Endodermal cell (in vitro differentiated cells): ENCODE measurements at regions not wholly inside any gene's neighbourhood (a gene's known extent, or its start where the extent isn't known, plus 50 kb on each side); places are given as distances from the start of the nearest gene placed in this dataset.

Experiments used
- DNase-seq: peaks from one replicate; pipeline ENCODE4 v3.0.0-alpha.2; 2017
- H3K27ac ChIP-seq: 2 replicates; pipeline ENCODE4 v1.5.1; 2013; ENCODE audit warnings: mild to moderate bottlenecking, low read depth, low read length, moderate library complexity
- H3K27me3 ChIP-seq: 2 replicates; pipeline ENCODE4 v1.6.1; 2013; ENCODE audit warnings: mild to moderate bottlenecking, low read length, moderate library complexity; ENCODE audit not compliant: insufficient read depth, control insufficient read depth, poor library complexity, severe bottlenecking
- H3K36me3 ChIP-seq: 2 replicates; pipeline ENCODE4 v1.7.0; 2013; ENCODE audit warnings: mild to moderate bottlenecking, low read length, moderate library complexity; ENCODE audit not compliant: control insufficient read depth, insufficient read depth
- H3K4me1 ChIP-seq: one replicate; pipeline ENCODE4 v1.7.0; 2013; ENCODE audit warnings: low read length; ENCODE audit not compliant: control insufficient read depth, insufficient read depth
- H3K4me3 ChIP-seq: 2 replicates; pipeline ENCODE4 v1.5.1; 2013; ENCODE audit warnings: mild to moderate bottlenecking, low read length, moderate library complexity
- H3K9ac ChIP-seq: 2 replicates; pipeline ENCODE4 v1.6.1; 2013; ENCODE audit warnings: mild to moderate bottlenecking, low read length, moderate library complexity; ENCODE audit not compliant: poor library complexity, severe bottlenecking; ENCODE audit errors: extremely low read depth
- H3K9me3 ChIP-seq: 2 replicates; pipeline ENCODE4 v1.6.1; 2013; ENCODE audit warnings: mild to moderate bottlenecking, low read length, moderate library complexity; ENCODE audit not compliant: control insufficient read depth
- H3K27ac Mint-ChIP-seq: 2 replicates; pipeline ENCODE4 v1.8.0; 2020; ENCODE audit warnings: mixed read lengths
- H3K27me3 Mint-ChIP-seq: 2 replicates; pipeline ENCODE4 v1.8.0; 2021; ENCODE audit warnings: mild to moderate bottlenecking, mixed read lengths; ENCODE audit not compliant: insufficient read depth
- H3K36me3 Mint-ChIP-seq: 2 replicates; pipeline ENCODE4 v1.8.0; 2020; ENCODE audit warnings: low read depth, mixed read lengths
- H3K4me1 Mint-ChIP-seq: 2 replicates; pipeline ENCODE4 v1.8.0; 2020; ENCODE audit warnings: mixed read lengths
- H3K4me3 Mint-ChIP-seq: 2 replicates; pipeline ENCODE4 v1.8.0; 2020; ENCODE audit warnings: mild to moderate bottlenecking, moderate library complexity, mixed read lengths
- H3K9me3 Mint-ChIP-seq: 2 replicates; pipeline ENCODE4 v1.8.0; 2020; ENCODE audit warnings: mild to moderate bottlenecking, mixed read lengths
- WGBS, 2 experiments: methylation state at CpG; one replicate each; pipeline versions ENCODE4 v1.1.5 to v1.1.7; 2013; ENCODE audit warnings: missing lambda C conversion rate in 2 of 2, mixed read lengths in 1 of 2; ENCODE audit not compliant: insufficient coverage in 1 of 2, insufficient read length in 1 of 2; 5-methylcytosine and 5-hydroxymethylcytosine counted together
- TF ChIP-seq, protein P1 (sequence below): fragments of 200-600 bp; sonication (generic); conservative IDR thresholded peaks from 2 replicates; pipeline ENCODE4 v1.5.0; 2021; ENCODE audit warnings: antibody characterized with exemption, mild to moderate bottlenecking

DNA sequence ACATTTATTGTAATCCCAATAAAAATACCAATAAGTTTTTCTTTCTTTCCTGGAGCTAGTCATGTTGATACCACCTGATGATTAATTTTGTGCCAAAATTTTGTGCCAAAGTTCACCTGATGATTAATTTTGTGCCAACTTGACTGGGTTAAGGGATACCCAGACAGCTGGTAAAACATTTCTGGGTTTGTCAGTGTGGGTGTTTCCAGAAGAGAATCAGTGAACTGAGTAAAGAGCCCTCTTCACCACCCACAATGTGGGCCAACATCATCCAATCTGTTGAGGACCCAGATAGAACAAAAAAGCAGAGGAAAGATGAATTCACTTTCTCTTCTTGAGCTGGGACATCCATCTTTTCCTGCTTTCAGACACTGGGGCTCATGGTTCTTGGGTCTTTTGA, 292.9 kb downstream of the LMO7 start:
- H3K36me3 ChIP-seq: no peaks in the 10 kb centered on the region
- no peak overlapping the region for H3K27ac Mint-ChIP-seq
- peaks cover 2% of the 10 kb centered on the region for H3K9me3 Mint-ChIP-seq
- H3K4me3 ChIP-seq: no peak overlapping the region
- H3K27me3 Mint-ChIP-seq: no peaks in the 10 kb centered on the region
- H3K4me3 Mint-ChIP-seq: no peak overlapping the region
- no peak overlapping the region for H3K27ac ChIP-seq
- DNase-seq: no peak
- H3K9ac ChIP-seq: no peak overlapping the region
- no peaks in the 10 kb centered on the region for H3K36me3 Mint-ChIP-seq
- no peaks in the 10 kb centered on the region for H3K4me1 ChIP-seq
- no peaks in the 10 kb centered on the region for H3K9me3 ChIP-seq
- no peaks in the 10 kb centered on the region for H3K4me1 Mint-ChIP-seq
- TF ChIP-seq, protein P1, sequence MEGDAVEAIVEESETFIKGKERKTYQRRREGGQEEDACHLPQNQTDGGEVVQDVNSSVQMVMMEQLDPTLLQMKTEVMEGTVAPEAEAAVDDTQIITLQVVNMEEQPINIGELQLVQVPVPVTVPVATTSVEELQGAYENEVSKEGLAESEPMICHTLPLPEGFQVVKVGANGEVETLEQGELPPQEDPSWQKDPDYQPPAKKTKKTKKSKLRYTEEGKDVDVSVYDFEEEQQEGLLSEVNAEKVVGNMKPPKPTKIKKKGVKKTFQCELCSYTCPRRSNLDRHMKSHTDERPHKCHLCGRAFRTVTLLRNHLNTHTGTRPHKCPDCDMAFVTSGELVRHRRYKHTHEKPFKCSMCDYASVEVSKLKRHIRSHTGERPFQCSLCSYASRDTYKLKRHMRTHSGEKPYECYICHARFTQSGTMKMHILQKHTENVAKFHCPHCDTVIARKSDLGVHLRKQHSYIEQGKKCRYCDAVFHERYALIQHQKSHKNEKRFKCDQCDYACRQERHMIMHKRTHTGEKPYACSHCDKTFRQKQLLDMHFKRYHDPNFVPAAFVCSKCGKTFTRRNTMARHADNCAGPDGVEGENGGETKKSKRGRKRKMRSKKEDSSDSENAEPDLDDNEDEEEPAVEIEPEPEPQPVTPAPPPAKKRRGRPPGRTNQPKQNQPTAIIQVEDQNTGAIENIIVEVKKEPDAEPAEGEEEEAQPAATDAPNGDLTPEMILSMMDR: no peak
- H3K27me3 ChIP-seq: no peaks in the 10 kb centered on the region

DNA sequence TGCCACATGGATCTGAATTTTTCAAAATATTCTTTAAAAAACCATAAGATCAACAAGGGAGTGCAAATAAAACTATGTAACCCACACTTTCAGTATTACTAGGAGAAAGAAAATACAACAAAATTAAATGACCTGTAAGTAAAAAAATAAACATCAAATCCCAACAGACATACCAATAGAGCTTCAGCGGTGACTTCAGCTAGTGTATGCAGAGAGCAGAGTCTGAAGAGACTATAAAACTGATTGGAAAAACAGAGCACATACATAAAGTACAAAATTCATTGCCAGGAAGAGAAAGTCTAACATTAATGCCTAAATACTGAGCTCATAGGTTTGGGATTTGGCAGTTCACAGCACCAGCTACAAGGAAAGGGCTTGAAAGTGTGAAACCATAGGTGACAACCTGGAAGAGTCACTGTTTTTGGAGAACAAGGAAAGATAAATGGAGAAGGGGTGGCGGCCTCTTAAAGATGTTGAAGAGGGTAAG, 291.1 kb downstream of the LMO7 start:
- H3K27ac Mint-ChIP-seq: no peak overlapping the region
- no peak overlapping the region for H3K9ac ChIP-seq
- TF ChIP-seq, protein P1: no peak
- no peak overlapping the region for H3K4me3 ChIP-seq
- no peaks in the 10 kb centered on the region for H3K36me3 Mint-ChIP-seq
- H3K36me3 ChIP-seq: no peaks in the 10 kb centered on the region
- no peaks in the 10 kb centered on the region for H3K27me3 ChIP-seq
- no peaks in the 10 kb centered on the region for H3K4me1 ChIP-seq
- H3K27ac ChIP-seq: no peak overlapping the region
- no peaks in the 10 kb centered on the region for H3K9me3 ChIP-seq
- 100% methylated on average over 2 of the region's 2 CpGs; no CpG with 5 or more reads in 1 of the 2 experiments for WGBS, 2 experiments
- H3K27me3 Mint-ChIP-seq: no peaks in the 10 kb centered on the region
- H3K4me3 Mint-ChIP-seq: no peak overlapping the region
- DNase-seq: no peak
- no peaks in the 10 kb centered on the region for H3K4me1 Mint-ChIP-seq
- peaks cover 2% of the 10 kb centered on the region for H3K9me3 Mint-ChIP-seq

DNA sequence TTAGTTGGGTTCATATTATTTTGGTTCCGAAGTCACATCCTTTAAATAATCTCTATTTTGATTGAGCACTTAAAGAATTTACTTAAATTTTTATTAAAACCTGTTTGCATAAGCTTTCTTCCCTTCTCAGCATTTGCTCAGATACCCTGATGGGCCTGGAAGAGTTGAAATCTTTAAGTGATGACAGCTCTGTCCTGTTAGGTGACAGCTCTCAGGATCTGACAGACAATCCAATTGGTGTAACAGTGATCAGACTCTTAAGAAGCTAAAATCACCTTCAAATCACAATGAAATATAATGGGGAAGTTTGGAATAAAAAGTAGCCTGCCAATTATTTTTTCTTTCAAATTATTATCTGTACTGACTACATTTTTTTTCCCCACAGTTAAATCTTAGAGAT, 284.4 kb downstream of the LMO7 start:
- Mint-ChIP-seq H3K9me3 (peaks cover 3% of the 10 kb centered on the region), H3K27me3 (no peaks in the 10 kb centered on the region), H3K27ac (no peak overlapping the region), H3K4me1 (no peaks in the 10 kb centered on the region), H3K36me3 (no peaks in the 10 kb centered on the region), H3K4me3 (no peak overlapping the region)
- Histone ChIP-seq H3K9me3 (no peaks in the 10 kb centered on the region), H3K36me3 (no peaks in the 10 kb centered on the region), H3K27ac (no peak overlapping the region), H3K27me3 (no peaks in the 10 kb centered on the region), H3K4me3 (no peak overlapping the region), H3K9ac (no peak overlapping the region), H3K4me1 (no peaks in the 10 kb centered on the region)
- DNase-seq: no peak
- TF ChIP-seq, protein P1: no peak
- WGBS, 2 experiments: no CpG with 5 or more reads among the region's 1 CpG
